GM23338 (cell line): ENCODE measurements at regions not wholly inside any gene's neighbourhood (a gene's known extent, or its start where the extent isn't known, plus 50 kb on each side); places are given as distances from the start of the nearest gene placed in this dataset.

Experiments
- ATAC-seq: fragments of 200-7000 bp; cut with Tn5 transposase; 3 replicates; pipeline ENCODE4 v1.9.1; 2020
- DNase-seq: peaks from one replicate; pipeline ENCODE4 v3.0.0-alpha.2; 2015; ENCODE audit warnings: low spot score
- H2AFZ ChIP-seq: fragments of 200-600 bp; sonication (generic); 2 replicates; pipeline ENCODE4 v1.8.0; 2016; ENCODE audit warnings: antibody characterized with exemption, mild to moderate bottlenecking, moderate library complexity
- H3F3A ChIP-seq: fragments of 200-600 bp; sonication (generic); replicated peaks from 2 replicates; pipeline ENCODE4 v1.8.0; 2017; ENCODE audit warnings: antibody characterized with exemption, mixed run types, low read depth
- H3K27ac ChIP-seq: fragments of 200-600 bp; sonication (generic); 2 replicates; pipeline ENCODE4 v1.6.1; 2016; ENCODE audit warnings: low read depth
- H3K27me3 ChIP-seq: fragments of 200-600 bp; sonication (generic); 2 replicates; pipeline ENCODE4 v1.8.0; 2016; ENCODE audit warnings: mild to moderate bottlenecking, mixed run types, moderate library complexity; ENCODE audit not compliant: insufficient read depth
- H3K36me3 ChIP-seq: fragments of 200-600 bp; sonication (generic); 2 replicates; pipeline ENCODE4 v1.8.0; 2016; ENCODE audit warnings: mild to moderate bottlenecking; ENCODE audit not compliant: insufficient read depth
- H3K4me1 ChIP-seq: fragments of 200-600 bp; sonication (generic); 2 replicates; pipeline ENCODE4 v1.8.0; 2016; ENCODE audit warnings: mild to moderate bottlenecking, moderate library complexity; ENCODE audit not compliant: insufficient read depth
- H3K4me2 ChIP-seq: fragments of 200-600 bp; sonication (generic); 2 replicates; pipeline ENCODE4 v1.7.1; 2017; ENCODE audit warnings: mixed run types
- H3K4me3 ChIP-seq: fragments of 200-600 bp; sonication (generic); 2 replicates; pipeline ENCODE4 v1.6.1; 2016; ENCODE audit warnings: mixed run types
- H3K79me2 ChIP-seq: fragments of 200-600 bp; sonication (generic); replicated peaks from 2 replicates; pipeline ENCODE4 v1.8.0; 2017; ENCODE audit warnings: mild to moderate bottlenecking; ENCODE audit not compliant: insufficient read depth
- H3K9me2 ChIP-seq: fragments of 200-600 bp; sonication (generic); 2 replicates; pipeline ENCODE4 v1.8.0; 2017; ENCODE audit not compliant: insufficient read depth
- H4K20me1 ChIP-seq: fragments of 200-600 bp; sonication (generic); replicated peaks from 2 replicates; pipeline ENCODE4 v1.8.0; 2017; ENCODE audit warnings: mild to moderate bottlenecking; ENCODE audit not compliant: insufficient read depth
- H3K27ac Mint-ChIP-seq: 2 replicates; pipeline ENCODE4 v1.8.0; 2020; ENCODE audit warnings: inconsistent platforms, mild to moderate bottlenecking, moderate library complexity, mixed read lengths
- H3K27me3 Mint-ChIP-seq: 3 replicates; pipeline ENCODE4 v1.8.0; 2022; ENCODE audit warnings: low read depth, mild to moderate bottlenecking, moderate library complexity, mixed read lengths, inconsistent platforms; ENCODE audit not compliant: insufficient read depth, poor library complexity
- H3K36me3 Mint-ChIP-seq: 3 replicates; pipeline ENCODE4 v1.8.0; 2021; ENCODE audit warnings: low read depth, mild to moderate bottlenecking, inconsistent platforms, moderate library complexity, mixed read lengths
- H3K4me1 Mint-ChIP-seq: 3 replicates; pipeline ENCODE4 v1.8.0; 2020; ENCODE audit warnings: mild to moderate bottlenecking, inconsistent platforms, mixed read lengths
- H3K4me3 Mint-ChIP-seq: 3 replicates; pipeline ENCODE4 v1.8.0; 2021; ENCODE audit warnings: moderate library complexity, mild to moderate bottlenecking, inconsistent platforms, mixed read lengths
- H3K9me3 Mint-ChIP-seq: 3 replicates; pipeline ENCODE4 v1.8.0; 2020; ENCODE audit warnings: moderate library complexity, mild to moderate bottlenecking, inconsistent platforms, mixed read lengths
- CREB1 ChIP-seq: fragments of 250-450 bp; sonication (Bioruptor Pico); IDR thresholded peaks from 2 replicates; pipeline ENCODE4 v1.5.0; 2020; ENCODE audit warnings: low read depth, mild to moderate bottlenecking, moderate library complexity
- EZH2phosphoT487 ChIP-seq: fragments of 200-600 bp; sonication (generic); IDR thresholded peaks from one replicate; pipeline ENCODE4 v1.8.1; 2018; ENCODE audit warnings: antibody characterized with exemption; ENCODE audit not compliant: unreplicated experiment
- POLR2AphosphoS5 ChIP-seq: IDR thresholded peaks from 2 replicates; pipeline ENCODE4 v1.6.1; 2016; ENCODE audit warnings: antibody characterized with exemption, low read depth
- ZNF331 ChIP-seq: fragments of 250-450 bp; sonication (Bioruptor Pico); IDR thresholded peaks from 2 replicates; pipeline ENCODE4 v1.5.0; 2020; ENCODE audit warnings: low read depth, mild to moderate bottlenecking, moderate library complexity
- TF ChIP-seq, protein P1 (sequence below), 2 experiments: fragments of 200-600 bp in 1 of 2; sonication (generic) in 1 of 2; conservative IDR thresholded peaks; 2 replicates each; pipeline versions ENCODE4 v1.5.1 to v1.6.1; 2016 to 2017; ENCODE audit warnings: antibody characterized with exemption in 2 of 2, low read depth in 2 of 2, mild to moderate bottlenecking in 2 of 2, moderate library complexity in 1 of 2
- TF ChIP-seq, protein P2 (sequence below): IDR thresholded peaks from one replicate; pipeline ENCODE4 v1.6.1; 2018; ENCODE audit warnings: antibody characterized with exemption; ENCODE audit not compliant: unreplicated experiment

DNA sequence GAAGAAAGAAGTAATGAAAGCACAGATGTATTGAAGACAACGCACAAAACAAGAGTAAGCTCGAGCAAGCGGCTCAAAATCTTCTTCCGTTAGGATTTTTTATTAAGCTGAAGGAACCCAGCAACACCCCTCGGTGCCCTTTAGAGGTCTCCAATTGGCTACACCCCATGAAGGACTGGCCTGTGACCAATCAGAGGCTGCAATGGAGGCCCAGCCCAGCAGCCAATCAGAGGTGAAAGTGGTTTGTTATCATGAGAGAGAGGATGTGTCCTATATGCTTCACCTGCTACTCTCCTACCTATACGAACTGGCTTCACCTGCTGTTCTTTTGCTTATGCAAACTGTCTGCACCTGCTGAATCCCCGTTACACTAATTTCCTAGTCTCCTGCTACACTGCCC is 358.8 kb downstream of the C12orf50 start:
- Histone ChIP-seq H3K4me3 (no peak overlapping the region), H3K36me3 (no peaks in the 10 kb centered on the region), H3K9me2 (no peaks in the 10 kb centered on the region; the same call in 1 of the 2 replicates), H2AFZ (no peak overlapping the region), H3K27ac (no peak overlapping the region), H3K79me2 (no peaks in the 10 kb centered on the region), H3K4me1 (no peaks in the 10 kb centered on the region), H3K27me3 (no peaks in the 10 kb centered on the region), H3K4me2 (no peak overlapping the region), H4K20me1 (no peaks in the 10 kb centered on the region), H3F3A (no peaks in the 10 kb centered on the region)
- no peak overlapping the region for H3K27ac Mint-ChIP-seq
- H3K4me3 Mint-ChIP-seq, result no peak overlapping the region
- H3K36me3 Mint-ChIP-seq, result no peaks in the 10 kb centered on the region; the same call in 2 of the 3 replicates
- TF ChIP-seq EZH2phosphoT487 (no peak), CREB1 (CRISPR knock-in tag) (no peak)
- peaks cover 3% of the 10 kb centered on the region; the same call in 1 of the 3 replicates for H3K9me3 Mint-ChIP-seq
- H3K4me1 Mint-ChIP-seq, result no peaks in the 10 kb centered on the region
- ATAC-seq, result no peak
- peaks cover 2% of the 10 kb centered on the region for H3K27me3 Mint-ChIP-seq
- DNase-seq, result peak; percentile 15

DNA sequence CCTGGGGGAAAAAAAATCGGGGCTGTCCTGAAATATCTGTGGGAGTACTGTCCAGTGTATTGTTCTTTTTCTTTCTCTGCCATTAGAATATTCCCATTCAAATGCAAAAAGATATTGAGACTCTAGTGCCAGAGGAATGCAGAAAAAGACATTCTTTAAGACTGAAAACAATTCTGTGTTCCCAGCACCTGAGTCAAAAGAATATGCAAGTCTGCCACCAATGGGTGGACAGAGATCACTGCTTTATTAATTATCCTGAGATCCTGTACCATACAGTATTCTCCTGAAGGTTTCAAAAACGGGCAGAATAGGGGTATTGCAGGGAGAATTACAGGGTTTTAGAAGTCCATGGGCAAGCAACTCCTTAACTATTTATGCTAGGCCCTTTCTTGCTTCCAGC is 361.8 kb downstream of the C12orf50 start:
- Histone ChIP-seq H3K4me2 (no peak overlapping the region), H3K27ac (no peak overlapping the region), H4K20me1 (no peaks in the 10 kb centered on the region), H3K4me3 (no peak overlapping the region), H3K79me2 (no peaks in the 10 kb centered on the region), H3F3A (no peaks in the 10 kb centered on the region), H2AFZ (no peak overlapping the region), H3K4me1 (no peaks in the 10 kb centered on the region), H3K27me3 (no peaks in the 10 kb centered on the region), H3K9me2 (no peaks in the 10 kb centered on the region; the same call in 1 of the 2 replicates), H3K36me3 (no peaks in the 10 kb centered on the region)
- Mint-ChIP-seq H3K4me3 (no peak overlapping the region), H3K27me3 (peaks cover 2% of the 10 kb centered on the region), H3K36me3 (no peaks in the 10 kb centered on the region; the same call in 2 of the 3 replicates), H3K27ac (no peak overlapping the region), H3K9me3 (peaks cover 1% of the 10 kb centered on the region; the same call in 1 of the 3 replicates), H3K4me1 (no peaks in the 10 kb centered on the region)
- DNase-seq (peak; percentile 6), ATAC-seq (no peak)
- no peak for TF ChIP-seq ZNF331 (CRISPR knock-in tag)
- no peak for TF ChIP-seq POLR2AphosphoS5
- TF ChIP-seq, protein P1, sequence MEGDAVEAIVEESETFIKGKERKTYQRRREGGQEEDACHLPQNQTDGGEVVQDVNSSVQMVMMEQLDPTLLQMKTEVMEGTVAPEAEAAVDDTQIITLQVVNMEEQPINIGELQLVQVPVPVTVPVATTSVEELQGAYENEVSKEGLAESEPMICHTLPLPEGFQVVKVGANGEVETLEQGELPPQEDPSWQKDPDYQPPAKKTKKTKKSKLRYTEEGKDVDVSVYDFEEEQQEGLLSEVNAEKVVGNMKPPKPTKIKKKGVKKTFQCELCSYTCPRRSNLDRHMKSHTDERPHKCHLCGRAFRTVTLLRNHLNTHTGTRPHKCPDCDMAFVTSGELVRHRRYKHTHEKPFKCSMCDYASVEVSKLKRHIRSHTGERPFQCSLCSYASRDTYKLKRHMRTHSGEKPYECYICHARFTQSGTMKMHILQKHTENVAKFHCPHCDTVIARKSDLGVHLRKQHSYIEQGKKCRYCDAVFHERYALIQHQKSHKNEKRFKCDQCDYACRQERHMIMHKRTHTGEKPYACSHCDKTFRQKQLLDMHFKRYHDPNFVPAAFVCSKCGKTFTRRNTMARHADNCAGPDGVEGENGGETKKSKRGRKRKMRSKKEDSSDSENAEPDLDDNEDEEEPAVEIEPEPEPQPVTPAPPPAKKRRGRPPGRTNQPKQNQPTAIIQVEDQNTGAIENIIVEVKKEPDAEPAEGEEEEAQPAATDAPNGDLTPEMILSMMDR (conservative IDR thresholded peaks at IDR 0.05; ENCODE audit: low read depth in 2 of 2), result peak in 1 of 2 experiments; percentile 41; a peak in 2 of 4 replicates
- TF ChIP-seq, protein P2, sequence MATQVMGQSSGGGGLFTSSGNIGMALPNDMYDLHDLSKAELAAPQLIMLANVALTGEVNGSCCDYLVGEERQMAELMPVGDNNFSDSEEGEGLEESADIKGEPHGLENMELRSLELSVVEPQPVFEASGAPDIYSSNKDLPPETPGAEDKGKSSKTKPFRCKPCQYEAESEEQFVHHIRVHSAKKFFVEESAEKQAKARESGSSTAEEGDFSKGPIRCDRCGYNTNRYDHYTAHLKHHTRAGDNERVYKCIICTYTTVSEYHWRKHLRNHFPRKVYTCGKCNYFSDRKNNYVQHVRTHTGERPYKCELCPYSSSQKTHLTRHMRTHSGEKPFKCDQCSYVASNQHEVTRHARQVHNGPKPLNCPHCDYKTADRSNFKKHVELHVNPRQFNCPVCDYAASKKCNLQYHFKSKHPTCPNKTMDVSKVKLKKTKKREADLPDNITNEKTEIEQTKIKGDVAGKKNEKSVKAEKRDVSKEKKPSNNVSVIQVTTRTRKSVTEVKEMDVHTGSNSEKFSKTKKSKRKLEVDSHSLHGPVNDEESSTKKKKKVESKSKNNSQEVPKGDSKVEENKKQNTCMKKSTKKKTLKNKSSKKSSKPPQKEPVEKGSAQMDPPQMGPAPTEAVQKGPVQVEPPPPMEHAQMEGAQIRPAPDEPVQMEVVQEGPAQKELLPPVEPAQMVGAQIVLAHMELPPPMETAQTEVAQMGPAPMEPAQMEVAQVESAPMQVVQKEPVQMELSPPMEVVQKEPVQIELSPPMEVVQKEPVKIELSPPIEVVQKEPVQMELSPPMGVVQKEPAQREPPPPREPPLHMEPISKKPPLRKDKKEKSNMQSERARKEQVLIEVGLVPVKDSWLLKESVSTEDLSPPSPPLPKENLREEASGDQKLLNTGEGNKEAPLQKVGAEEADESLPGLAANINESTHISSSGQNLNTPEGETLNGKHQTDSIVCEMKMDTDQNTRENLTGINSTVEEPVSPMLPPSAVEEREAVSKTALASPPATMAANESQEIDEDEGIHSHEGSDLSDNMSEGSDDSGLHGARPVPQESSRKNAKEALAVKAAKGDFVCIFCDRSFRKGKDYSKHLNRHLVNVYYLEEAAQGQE, result no peak
